NCI-H446 (cell line): ENCODE measurements at regions not wholly inside any gene's neighbourhood (a gene's known extent, or its start where the extent isn't known, plus 50 kb on each side); places are given as distances from the start of the nearest gene placed in this dataset.

Source experiments
- DNase-seq, 2 experiments: peaks; one replicate each; lab custom pipeline; 2025; lab: John Stamatoyannopoulos, UW

GRCh38 chr10:131425752-131426533 lies 114.4 kb upstream of the TCERG1L start:
- DNase-seq, result no peak

DNA sequence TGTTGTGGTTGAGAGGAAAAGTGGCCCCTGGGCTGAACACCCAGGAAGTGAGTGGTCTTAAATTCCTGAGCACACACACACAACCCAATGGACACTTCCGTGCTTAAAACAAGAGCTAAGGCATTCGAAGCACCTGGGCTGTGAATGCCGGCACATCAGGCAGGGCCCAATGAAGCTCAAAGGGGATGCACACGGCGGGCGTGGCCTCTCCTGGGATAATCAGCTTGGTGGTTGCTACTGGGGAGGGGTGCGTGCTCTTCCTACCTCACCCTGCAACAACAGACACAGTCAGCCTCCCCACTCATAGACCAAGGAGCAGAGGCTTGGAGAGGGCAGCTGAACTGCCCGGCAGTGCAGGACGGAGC lies 115.0 kb upstream of the TCERG1L start:
- DNase-seq, result no peak

- no peak for DNase-seq
Measured at GRCh38 chr10:131427281-131427680, 115.8 kb upstream of the TCERG1L start.

GRCh38 chr10:131427901-131428300 lies 116.4 kb upstream of the TCERG1L start:
- DNase-seq, result no peak

GRCh38 chr10:131429141-131429540 lies 117.6 kb upstream of the TCERG1L start:
- DNase-seq, result no peak

DNA sequence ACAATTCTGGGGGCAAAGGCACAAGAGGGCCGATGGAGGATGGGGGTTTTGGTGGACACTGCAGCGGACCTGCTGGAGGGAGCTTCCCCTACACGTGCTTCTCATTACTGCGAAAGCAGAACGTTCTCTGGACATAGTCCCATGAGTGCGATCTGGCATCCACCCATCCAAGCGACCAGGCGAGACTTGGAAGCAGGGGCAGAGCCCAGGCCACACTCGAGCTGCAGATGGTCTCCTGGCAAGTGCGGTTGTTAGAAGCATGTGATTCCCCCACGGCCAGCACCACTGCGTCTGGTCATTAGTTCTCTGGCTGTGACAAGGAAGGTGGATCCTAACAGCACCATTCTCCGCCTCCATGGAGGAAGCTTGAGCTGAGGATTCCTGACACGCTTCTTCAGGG lies 118.4 kb upstream of the TCERG1L start:
- no peak for DNase-seq

GRCh38 chr10:131430716-131431412 lies 119.3 kb upstream of the TCERG1L start:
- DNase-seq, result no peak

DNA sequence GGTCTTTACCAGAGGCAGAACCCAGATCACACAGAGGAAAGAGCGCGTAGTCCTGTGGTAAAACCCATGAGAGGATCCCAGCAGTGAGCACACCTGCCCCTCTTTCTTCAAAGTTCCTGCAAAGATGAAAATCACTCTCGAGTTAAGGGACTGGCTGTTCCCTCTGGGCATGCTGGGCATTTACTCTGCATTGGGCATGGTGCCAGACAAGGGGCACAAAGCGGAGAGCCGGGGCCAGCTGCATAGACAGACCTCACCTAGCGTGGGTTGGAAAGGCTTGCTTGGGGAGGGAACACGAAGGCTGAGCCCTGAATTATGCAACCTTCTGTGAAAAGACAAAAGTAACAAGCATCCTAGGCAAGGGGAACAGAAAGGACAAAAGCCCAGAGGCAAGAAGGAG lies 120.0 kb upstream of the TCERG1L start:
- no peak for DNase-seq

GRCh38 chr10:131431978-131432690 lies 120.6 kb upstream of the TCERG1L start:
- DNase-seq, result no peak

DNA sequence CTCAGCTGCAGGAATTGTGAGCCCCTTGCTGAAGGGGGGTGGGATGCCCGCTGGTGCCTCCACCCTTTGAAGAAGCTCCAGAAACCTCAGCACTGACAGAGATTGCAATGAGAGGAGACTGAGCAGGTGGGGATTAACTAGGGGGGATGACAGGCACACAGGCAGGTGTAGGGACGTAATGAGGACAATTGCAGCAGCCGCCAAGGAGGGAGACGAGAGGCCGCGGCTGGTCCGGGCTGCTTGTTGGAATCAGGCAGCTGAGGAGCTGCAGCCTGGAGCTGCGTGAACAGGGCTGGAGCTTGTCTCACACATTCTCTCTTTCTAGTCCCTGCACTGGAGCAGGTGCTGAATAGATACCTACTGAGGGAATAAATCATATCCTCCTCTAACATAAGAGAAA lies 122.0 kb upstream of the TCERG1L start:
- no peak for DNase-seq

- DNase-seq, result no peak
Measured at GRCh38 chr10:131435232-131435631, 123.7 kb upstream of the TCERG1L start.

- no peak for DNase-seq
Measured at GRCh38 chr10:131435760-131436457, 124.4 kb upstream of the TCERG1L start.

DNA sequence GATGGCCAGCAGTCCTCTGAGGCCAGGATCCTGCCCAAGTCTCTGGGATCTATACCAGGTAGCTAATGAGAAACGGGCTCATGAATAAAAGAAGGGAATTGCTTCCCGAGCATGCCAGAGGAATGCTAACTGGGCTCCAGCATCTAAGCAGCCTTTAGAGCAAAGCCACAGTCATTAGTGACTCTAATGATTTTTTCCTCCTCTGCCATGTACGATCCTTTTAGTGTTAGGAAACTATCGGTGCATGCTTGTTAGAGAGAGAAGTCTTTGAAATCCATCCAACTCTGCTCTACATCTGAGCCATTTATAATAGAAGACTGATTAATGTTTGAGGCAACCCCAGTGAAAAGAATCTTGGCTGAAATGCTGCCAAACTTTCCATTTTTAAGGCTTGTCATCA lies 124.9 kb upstream of the TCERG1L start:
- DNase-seq, result no peak

DNA sequence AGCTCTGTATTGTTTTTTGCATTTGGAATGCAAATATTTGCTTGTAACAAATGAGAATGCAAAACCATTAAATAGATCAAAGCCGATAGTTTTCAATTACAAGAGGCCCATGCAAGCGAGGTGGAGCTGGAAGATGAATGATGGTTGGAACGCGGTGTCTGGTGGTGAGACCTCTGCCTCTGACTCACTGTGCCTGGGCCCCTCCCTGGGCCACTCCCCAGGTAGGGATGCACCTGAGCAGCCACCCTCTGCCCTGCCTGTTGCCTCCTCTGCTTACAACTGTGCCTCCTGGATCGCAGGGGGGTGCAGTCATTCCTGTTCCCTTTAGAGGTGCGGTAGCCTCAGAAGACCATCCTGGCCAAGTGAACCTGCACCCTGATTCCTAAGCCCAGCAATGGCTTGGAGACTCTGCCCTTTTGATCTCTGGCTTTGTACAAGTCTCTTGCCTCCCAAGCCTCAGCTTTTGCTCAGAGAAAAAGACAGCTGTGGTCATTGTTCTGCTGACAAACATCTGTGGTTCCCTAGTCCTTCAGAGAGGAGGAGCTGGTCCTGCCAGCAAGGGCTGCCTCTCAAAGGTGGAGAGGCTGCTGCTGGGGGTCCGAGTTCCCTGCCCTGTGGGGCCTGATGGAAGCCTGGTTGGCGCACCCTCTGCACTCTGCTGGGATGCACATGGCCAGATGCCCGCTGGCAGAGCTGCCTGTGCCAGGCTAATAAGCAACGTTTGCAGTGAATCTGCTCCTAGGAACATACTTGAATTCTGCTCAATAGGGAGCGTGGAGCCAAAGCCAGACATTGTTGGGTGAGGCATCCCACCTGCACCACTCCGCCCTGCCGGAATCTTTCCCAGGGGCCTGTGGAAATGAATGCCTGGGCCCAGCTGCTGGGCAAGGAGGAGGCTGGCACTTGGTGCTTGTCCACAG lies 126.3 kb upstream of the TCERG1L start:
- DNase-seq, result no peak

DNA sequence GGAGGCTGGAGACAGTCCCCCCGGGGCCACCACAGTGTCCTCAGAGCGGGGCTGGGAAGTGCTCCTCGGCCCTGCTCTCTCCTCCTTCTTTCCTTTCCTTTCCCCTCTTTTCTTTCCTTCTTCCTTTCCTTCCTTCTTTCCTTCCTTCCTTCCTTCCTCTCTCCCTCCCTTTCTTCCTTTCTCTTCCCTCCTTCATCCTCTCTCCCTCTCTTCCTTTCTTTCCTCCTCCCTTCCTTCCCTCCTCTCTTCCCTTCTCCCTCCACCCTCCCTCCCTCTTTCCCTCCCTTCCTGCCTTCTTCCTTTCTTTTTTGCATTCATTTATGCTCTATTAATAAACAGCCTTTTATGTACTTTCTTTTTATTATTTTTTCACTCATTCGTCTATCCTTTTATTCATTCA lies 127.1 kb upstream of the TCERG1L start:
- no peak for DNase-seq

GRCh38 chr10:131439705-131440104 lies 128.2 kb upstream of the TCERG1L start:
- DNase-seq, result no peak

DNA sequence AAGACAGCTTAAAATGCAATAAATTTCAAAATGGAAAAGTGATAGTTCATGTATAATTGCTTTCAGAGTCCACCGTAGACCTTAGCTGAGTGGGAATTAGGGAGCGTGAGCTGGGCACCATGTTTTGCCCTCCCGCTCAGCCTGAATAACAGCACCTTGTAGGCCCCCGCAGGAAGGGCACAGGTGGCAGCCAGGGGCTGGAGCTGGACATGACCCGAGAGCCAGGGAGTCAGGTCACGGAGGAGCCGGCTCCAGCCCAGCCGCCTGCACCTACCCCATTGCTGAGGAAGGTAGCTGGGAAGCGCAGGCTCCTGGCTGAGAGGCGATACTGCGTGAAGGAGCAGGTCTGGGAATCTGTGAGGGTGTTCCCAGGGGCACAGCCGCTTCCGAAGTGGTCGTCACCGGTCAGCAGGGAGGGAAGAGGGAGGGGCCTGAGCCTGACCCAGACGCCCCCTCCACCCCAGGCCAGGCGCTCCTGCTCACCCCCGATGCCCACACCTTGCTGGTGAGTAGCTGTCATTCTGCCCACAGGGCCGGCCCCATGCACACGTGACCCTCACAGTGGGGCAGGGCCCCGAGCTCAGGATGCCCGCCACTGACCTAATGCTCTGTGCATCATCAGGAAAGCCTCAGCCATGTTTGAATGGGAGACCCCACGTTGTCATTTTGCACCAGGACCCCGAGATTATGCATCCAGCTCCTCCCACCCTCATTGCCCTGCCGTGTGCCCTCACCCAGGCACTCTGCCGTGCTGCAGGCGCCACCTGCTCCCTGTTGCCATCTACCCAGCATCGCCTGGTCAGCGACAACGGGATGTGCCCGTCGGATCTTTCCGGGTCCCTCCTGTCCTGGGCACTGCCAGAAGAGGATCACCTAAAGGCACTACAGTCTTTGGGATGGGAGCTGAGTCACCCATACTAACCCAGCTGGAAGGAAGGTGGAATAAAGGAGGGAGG lies 129.2 kb upstream of the TCERG1L start:
- no peak for DNase-seq

GRCh38 chr10:131442271-131442670 lies 130.8 kb upstream of the TCERG1L start:
- no peak for DNase-seq

GRCh38 chr10:131444286-131444685 lies 132.8 kb upstream of the TCERG1L start:
- no peak for DNase-seq

GRCh38 chr10:131444862-131445461 lies 133.4 kb upstream of the TCERG1L start:
- no peak for DNase-seq
